ENCODE measurements at regions not wholly inside any gene's neighbourhood (a gene's known extent, or its start where the extent isn't known, plus 50 kb on each side); places are given as distances from the start of the nearest gene placed in this dataset.

DNA sequence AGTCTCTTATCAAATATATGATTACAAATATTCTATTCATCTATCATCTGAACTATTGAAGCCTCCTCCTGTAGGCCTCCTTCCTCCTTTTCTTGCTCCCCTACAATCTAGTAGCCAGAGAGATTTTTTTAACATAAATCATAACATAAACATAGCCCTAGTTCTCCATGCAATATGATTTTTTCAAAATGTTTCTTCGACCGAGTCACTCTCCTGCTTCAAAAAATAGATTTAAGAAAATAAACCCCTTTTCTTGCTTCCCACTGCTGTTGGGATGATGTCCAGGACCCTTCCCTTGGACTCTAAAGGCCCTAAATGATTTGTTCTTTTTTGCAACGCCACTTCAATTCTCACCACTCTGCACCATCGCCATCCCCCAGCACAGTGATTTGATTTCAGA is 319.7 kb upstream of the TSHZ3 start:
- TF ChIP-seq, protein P1, sequence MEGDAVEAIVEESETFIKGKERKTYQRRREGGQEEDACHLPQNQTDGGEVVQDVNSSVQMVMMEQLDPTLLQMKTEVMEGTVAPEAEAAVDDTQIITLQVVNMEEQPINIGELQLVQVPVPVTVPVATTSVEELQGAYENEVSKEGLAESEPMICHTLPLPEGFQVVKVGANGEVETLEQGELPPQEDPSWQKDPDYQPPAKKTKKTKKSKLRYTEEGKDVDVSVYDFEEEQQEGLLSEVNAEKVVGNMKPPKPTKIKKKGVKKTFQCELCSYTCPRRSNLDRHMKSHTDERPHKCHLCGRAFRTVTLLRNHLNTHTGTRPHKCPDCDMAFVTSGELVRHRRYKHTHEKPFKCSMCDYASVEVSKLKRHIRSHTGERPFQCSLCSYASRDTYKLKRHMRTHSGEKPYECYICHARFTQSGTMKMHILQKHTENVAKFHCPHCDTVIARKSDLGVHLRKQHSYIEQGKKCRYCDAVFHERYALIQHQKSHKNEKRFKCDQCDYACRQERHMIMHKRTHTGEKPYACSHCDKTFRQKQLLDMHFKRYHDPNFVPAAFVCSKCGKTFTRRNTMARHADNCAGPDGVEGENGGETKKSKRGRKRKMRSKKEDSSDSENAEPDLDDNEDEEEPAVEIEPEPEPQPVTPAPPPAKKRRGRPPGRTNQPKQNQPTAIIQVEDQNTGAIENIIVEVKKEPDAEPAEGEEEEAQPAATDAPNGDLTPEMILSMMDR (IDR thresholded peaks at IDR 0.05): no peak
- TF ChIP-seq POLR2AphosphoS5 (IDR thresholded peaks at IDR 0.05; ENCODE audit: insufficient read depth in 1 of 2, low read depth in 1 of 2): no peak
- TF ChIP-seq POLR2A (IDR thresholded peaks at IDR 0.05): no peak
